Stomach (tissue), 4 donors: ENCODE measurements at regions not wholly inside any gene's neighbourhood (a gene's known extent, or its start where the extent isn't known, plus 50 kb on each side); places are given as distances from the start of the nearest gene placed in this dataset.

ENCODE experiments used
- CTCF ChIP-seq, 7 experiments: fragments of 450-650 bp in 4 of 7; fragments of 200-600 bp in 3 of 7; sonication (generic) in 3 of 7; IDR thresholded peaks; one replicate each; pipeline ENCODE4 v1.5.1; 2016 to 2019; ENCODE audit warnings: antibody characterized with exemption in 7 of 7, control low read depth in 2 of 7, mild to moderate bottlenecking in 1 of 7
- EP300 ChIP-seq: sonication (generic); formaldehyde crosslinking; IDR thresholded peaks from one replicate; pipeline ENCODE4 v1.6.1; 2017; ENCODE audit warnings: antibody characterized with exemption
- POLR2A ChIP-seq, 4 donors: fragments of 450-650 bp; IDR thresholded peaks; one replicate each; pipeline ENCODE4 v1.6.1; 2016; ENCODE audit warnings: antibody characterized with exemption in 4 of 4, control low read depth in 2 of 4, mild to moderate bottlenecking in 1 of 4, moderate library complexity in 1 of 4
- POLR2AphosphoS5 ChIP-seq, 3 donors: sonication (generic); formaldehyde crosslinking; IDR thresholded peaks; one replicate each; pipeline ENCODE4 v1.6.1; 2016; ENCODE audit warnings: antibody characterized with exemption in 3 of 3

GRCh38 chr18:64260810-64261209 is 111.9 kb upstream of the LINC00305 start:
- no peak for TF ChIP-seq CTCF (IDR thresholded peaks at IDR 0.05)
- TF ChIP-seq POLR2AphosphoS5 (IDR thresholded peaks at IDR 0.05) = no peak
- no peak for TF ChIP-seq EP300
- no peak for TF ChIP-seq POLR2A (IDR thresholded peaks at IDR 0.05)
